Fibroblast of villous mesenchyme (primary cell): ENCODE measurements at regions not wholly inside any gene's neighbourhood (a gene's known extent, or its start where the extent isn't known, plus 50 kb on each side); places are given as distances from the start of the nearest gene placed in this dataset.
"Not testable (repeated sequence)": the region's sequence is repeated elsewhere in the genome, so short reads cannot be mapped to it uniquely, and the experiment has no call there.

Experiments
- DNase-seq: peaks from one replicate; pipeline ENCODE4 v3.0.0-alpha.2; 2010; ENCODE audit warnings: low read depth
- H3K4me3 ChIP-seq: 2 replicates; pipeline ENCODE4 v1.5.1; 2011; ENCODE audit warnings: low read depth, mild to moderate bottlenecking, low read length
- CTCF ChIP-seq: IDR thresholded peaks from 2 replicates; pipeline ENCODE4 v1.5.1; 2012; ENCODE audit warnings: low read depth, mild to moderate bottlenecking, low read length; ENCODE audit not compliant: insufficient read depth

GRCh38 chr2:123502931-123503330 lies 522.2 kb upstream of the CNTNAP5 start:
- TF ChIP-seq CTCF, result no peak
- H3K4me3 ChIP-seq, result no peak overlapping the region
- peak; percentile 34 for DNase-seq

GRCh38 chr2:123512547-123512946 lies 512.5 kb upstream of the CNTNAP5 start:
- DNase-seq, result no peak
- no peak for TF ChIP-seq CTCF
- no peak overlapping the region for H3K4me3 ChIP-seq

- no peak overlapping the region for H3K4me3 ChIP-seq
- TF ChIP-seq CTCF, result no peak
- DNase-seq, result no peak
These were observed 511.7 kb upstream of the CNTNAP5 start for GRCh38 chr2:123513351-123513750.

GRCh38 chr2:123514613-123515207 lies 510.4 kb upstream of the CNTNAP5 start:
- no peak for DNase-seq
- TF ChIP-seq CTCF, result no peak
- H3K4me3 ChIP-seq, result no peak overlapping the region

- peak; percentile 49 for DNase-seq
- TF ChIP-seq CTCF, result no peak
- no peak overlapping the region for H3K4me3 ChIP-seq
These were observed 506.7 kb upstream of the CNTNAP5 start for GRCh38 chr2:123518367-123518766.

GRCh38 chr2:123521854-123522253 lies 503.2 kb upstream of the CNTNAP5 start:
- no peak for TF ChIP-seq CTCF
- no peak overlapping the region for H3K4me3 ChIP-seq
- peak; percentile 22 for DNase-seq

- H3K4me3 ChIP-seq, DNase-seq: not testable (repeated sequence)
These were observed 502.6 kb upstream of the CNTNAP5 start for GRCh38 chr2:123522498-123522897.
